HCT116 (cell line): ENCODE measurements at regions not wholly inside any gene's neighbourhood (a gene's known extent, or its start where the extent isn't known, plus 50 kb on each side); places are given as distances from the start of the nearest gene placed in this dataset.

Experiments used
- ATAC-seq: fragments of 200-7000 bp; cut with Tn5 transposase; 2 replicates; pipeline ENCODE4 v1.9.1; 2020; ENCODE audit warnings: mild to moderate bottlenecking, moderate library complexity
- BruUV-seq: library from RNA; stranded (reverse); fragments of 400-500 nt; replicated peaks from 2 replicates; lab custom pipeline; 2021; lab: Mats Ljungman, UMichigan
- CTCF ChIA-PET: fragments of 300-600 bp; sonication (Branson Sonifier 250); formaldehyde crosslinking; loops from one replicate; lab custom pipeline; 2021; ENCODE audit warnings: antibody characterized with exemption; lab: Charles Lee
- POLR2A ChIA-PET: fragments of 300-600, 350-600 bp; sonication (Branson Sonifier 250); formaldehyde crosslinking; loops from one replicate; lab custom pipeline; 2021; ENCODE audit warnings: antibody characterized with exemption; lab: Charles Lee
- RAD21 ChIA-PET, 2 experiments: fragments of 300-600 bp; sonication (Branson Sonifier 250); formaldehyde crosslinking; loops; one replicate each; lab custom pipeline; 2023; ENCODE audit warnings: low total read pairs in 2 of 2; ENCODE audit not compliant: uncharacterized antibody in 2 of 2, unreplicated experiment in 2 of 2, low non-redundant PET in 1 of 2; lab: Charles Lee
- DNase-seq: peaks from one replicate; pipeline ENCODE4 v3.0.0-alpha.2; 2010; ENCODE audit warnings: low read depth, low spot score
- H2AFZ ChIP-seq: fragments of 200-600 bp; shearing (Covaris generic), sonication (generic); 2 replicates; pipeline ENCODE4 v1.6.1; 2017; ENCODE audit warnings: low read depth, mixed run types, mixed read lengths, antibody characterized with exemption, low read length; ENCODE audit not compliant: poor library complexity, severe bottlenecking
- H3K27ac ChIP-seq: 2 replicates; pipeline ENCODE4 v1.5.1; 2012; ENCODE audit warnings: low read depth, low read length
- H3K27me3 ChIP-seq: fragments of 200-600 bp; sonication (generic); 2 replicates; pipeline ENCODE4 v1.6.1; 2016; ENCODE audit warnings: mixed run types, low read length, mixed read lengths; ENCODE audit not compliant: insufficient read depth
- H3K36me3 ChIP-seq, 2 experiments: fragments of 200-500 bp in 1 of 2; fragments of 200-600 bp in 1 of 2; sonication (Bioruptor generic) in 1 of 2; sonication (generic) in 1 of 2; 2 replicates each; pipeline versions ENCODE4 v1.5.1 to v1.6.1; 2014 to 2016; ENCODE audit warnings: low read length in 2 of 2, inconsistent platforms in 1 of 2, mixed read lengths in 1 of 2, mixed run types in 1 of 2; ENCODE audit not compliant: insufficient read depth in 2 of 2, control insufficient read depth in 1 of 2
- H3K4me1 ChIP-seq, 2 experiments: fragments of 200-600 bp in 1 of 2; sonication (generic) in 1 of 2; 2 replicates each; pipeline versions ENCODE4 v1.5.1 to v1.6.1; 2012 to 2017; ENCODE audit warnings: low read length in 2 of 2, inconsistent platforms in 1 of 2, mild to moderate bottlenecking in 1 of 2, mixed read lengths in 1 of 2, mixed run types in 1 of 2, moderate library complexity in 1 of 2; ENCODE audit not compliant: insufficient read depth in 2 of 2, control insufficient read depth in 1 of 2
- H3K4me2 ChIP-seq: fragments of 200-600 bp; sonication (generic); 2 replicates; pipeline ENCODE4 v1.6.1; 2017; ENCODE audit warnings: mixed run types, low read length, mixed read lengths
- H3K4me3 ChIP-seq, 2 experiments: fragments of 200-600 bp in 1 of 2; sonication (generic) in 1 of 2; replicated peaks in 1 of 2; 2 replicates each; pipeline ENCODE4 v1.5.1; 2011 to 2016; ENCODE audit warnings: low read length in 2 of 2, control low read depth in 1 of 2, low read depth in 1 of 2, mild to moderate bottlenecking in 1 of 2, mixed read lengths in 1 of 2, mixed run types in 1 of 2
- H3K79me2 ChIP-seq: fragments of 200-600 bp; sonication (generic); 2 replicates; pipeline ENCODE4 v1.6.1; 2017; ENCODE audit warnings: mild to moderate bottlenecking, mixed run types, low read length, moderate library complexity, mixed read lengths; ENCODE audit not compliant: insufficient read depth
- H3K9ac ChIP-seq: fragments of 200-600 bp; sonication (generic); 2 replicates; pipeline ENCODE4 v1.6.1; 2016; ENCODE audit warnings: low read length, mixed read lengths
- H3K9me2 ChIP-seq: fragments of 200-600 bp; sonication (generic), shearing (Covaris generic); 2 replicates; pipeline ENCODE4 v1.6.1; 2017; ENCODE audit warnings: mixed run types, mild to moderate bottlenecking, moderate library complexity; ENCODE audit not compliant: insufficient read depth
- H3K9me3 ChIP-seq, 2 experiments: fragments of 200-500 bp in 1 of 2; fragments of 200-600 bp in 1 of 2; sonication (Bioruptor generic) in 1 of 2; sonication (generic) in 1 of 2; 2 replicates each; pipeline ENCODE4 v1.6.1; 2014 to 2017; ENCODE audit warnings: low read length in 2 of 2, mixed read lengths in 2 of 2, inconsistent platforms in 1 of 2, low read depth in 1 of 2, mild to moderate bottlenecking in 1 of 2, mixed run types in 1 of 2, moderate library complexity in 1 of 2; ENCODE audit not compliant: control insufficient read depth in 1 of 2, insufficient read depth in 1 of 2
- H4K20me1 ChIP-seq: fragments of 200-600 bp; sonication (generic), shearing (Covaris generic); 2 replicates; pipeline ENCODE4 v1.6.1; 2017; ENCODE audit warnings: mixed run types, mild to moderate bottlenecking, moderate library complexity; ENCODE audit not compliant: insufficient read depth
- CEBPB ChIP-seq: IDR thresholded peaks from 2 replicates; pipeline ENCODE4 v1.6.1; 2012; ENCODE audit warnings: low read depth
- EZH2 ChIP-seq: fragments of 200-600 bp; sonication (generic); IDR thresholded peaks from 2 replicates; pipeline ENCODE4 v1.6.1; 2017; ENCODE audit warnings: antibody characterized with exemption, mixed run types
- FOSL1 ChIP-seq: IDR thresholded peaks from 2 replicates; pipeline ENCODE4 v1.6.1; 2012; ENCODE audit warnings: low read depth
- RAD21 ChIP-seq: IDR thresholded peaks from 2 replicates; pipeline ENCODE4 v1.6.1; 2012; ENCODE audit warnings: low read depth, mild to moderate bottlenecking
- SP1 ChIP-seq: IDR thresholded peaks from 2 replicates; pipeline ENCODE4 v1.6.1; 2012; ENCODE audit warnings: low read depth
- SRF ChIP-seq: IDR thresholded peaks from 2 replicates; pipeline ENCODE4 v1.6.1; 2012; ENCODE audit warnings: low read depth
- YY1 ChIP-seq: IDR thresholded peaks from 2 replicates; pipeline ENCODE4 v1.6.1; 2011; ENCODE audit warnings: low read length, low read depth, moderate library complexity, mild to moderate bottlenecking; ENCODE audit not compliant: insufficient replicate concordance; ENCODE audit errors: extremely low read depth
- intact Hi-C: fragments of 100-400 bp; cut with micrococcal nuclease; formaldehyde crosslinking; loops from 2 replicates; pipeline ENCODE4 v1.10.0; 2022

DNA sequence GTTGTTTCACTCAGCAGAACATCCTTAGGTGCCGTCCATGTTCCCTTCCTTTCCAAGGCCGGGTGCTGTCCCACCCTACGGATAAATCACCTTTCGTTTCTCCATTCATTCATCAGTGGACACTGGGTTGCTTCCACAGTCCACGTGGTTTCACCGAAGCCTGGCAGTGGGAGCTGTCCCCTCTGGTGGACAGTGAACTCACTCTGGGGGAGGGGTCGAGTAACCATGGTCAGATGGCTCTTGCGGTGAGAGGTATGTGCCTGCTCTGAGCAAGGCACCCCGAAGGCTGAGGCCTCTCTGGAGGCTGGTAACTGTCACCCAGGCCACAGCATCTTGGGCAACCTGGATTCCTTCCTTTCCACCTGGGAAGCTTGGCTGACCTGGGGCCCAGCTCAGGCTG lies 61.5 kb upstream of the TWIST2 start:
- no peak overlapping the region for H3K4me2 ChIP-seq
- H3K27ac ChIP-seq: no peak overlapping the region
- no peak for DNase-seq
- TF ChIP-seq YY1: no peak
- TF ChIP-seq FOSL1: no peak
- TF ChIP-seq SRF: no peak
- no peak for TF ChIP-seq CEBPB
- no peaks in the 10 kb centered on the region for H3K9me2 ChIP-seq
- no peak overlapping the region for H3K9ac ChIP-seq
- H3K9me3 ChIP-seq: no peaks in the 10 kb centered on the region
- H3K27me3 ChIP-seq: no peaks in the 10 kb centered on the region
- ChIA-PET CTCF (no interaction called here), RAD21 (no interaction called here), POLR2A (no interaction called here)
- BruUV-seq: no TSS peak
- ATAC-seq: no peak
- H2AFZ ChIP-seq: no peak overlapping the region
- H3K36me3 ChIP-seq: no peaks in the 10 kb centered on the region
- no peaks in the 10 kb centered on the region for H4K20me1 ChIP-seq
- intact Hi-C loops: no loop called here
- no peaks in the 10 kb centered on the region for H3K79me2 ChIP-seq
- H3K4me1 ChIP-seq: peaks cover 0 to 7% of the 10 kb centered on the region in 2 experiments; a peak in 1 of 4 replicates
- H3K4me3 ChIP-seq: no peak overlapping the region

DNA sequence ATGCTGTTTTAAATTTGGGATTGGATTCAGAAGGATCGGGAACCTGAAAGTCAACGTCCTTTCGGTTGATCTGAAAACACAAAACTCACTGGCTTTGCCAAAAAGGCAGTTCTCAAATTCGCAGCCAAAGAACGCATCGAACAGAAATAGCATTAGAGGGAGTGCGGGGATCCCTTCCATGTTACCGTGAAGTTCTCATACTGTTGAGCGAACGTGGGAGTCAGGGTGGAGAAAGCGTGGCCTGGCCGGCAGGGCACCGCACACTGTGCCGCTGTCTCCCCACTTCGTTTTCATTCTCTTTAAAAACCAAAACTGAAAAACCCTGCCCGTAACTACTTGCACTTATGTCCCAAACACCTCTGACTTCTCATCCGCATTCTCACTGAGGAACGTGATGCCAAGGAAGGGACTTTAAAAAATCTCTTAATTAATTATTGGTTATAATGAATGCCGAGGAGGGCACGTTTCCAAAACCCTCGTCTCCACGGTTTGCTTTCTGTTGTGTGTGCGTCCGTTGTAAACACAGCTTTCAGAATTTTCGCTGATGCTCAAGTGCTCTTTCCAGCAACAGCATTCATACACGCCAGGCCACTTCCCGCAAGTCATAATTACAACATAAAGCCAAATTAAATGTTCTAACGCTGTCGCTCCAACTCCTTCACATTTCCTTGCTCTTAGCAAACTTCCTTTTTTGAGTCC lies 60.9 kb upstream of the TWIST2 start:
- ATAC-seq (no peak), DNase-seq (no peak)
- no peaks in the 10 kb centered on the region for H3K36me3 ChIP-seq
- no peaks in the 10 kb centered on the region for H4K20me1 ChIP-seq
- H3K9me3 ChIP-seq: no peaks in the 10 kb centered on the region
- no peaks in the 10 kb centered on the region for H3K79me2 ChIP-seq
- no peak overlapping the region for H2AFZ ChIP-seq
- no peak overlapping the region for H3K4me2 ChIP-seq
- no TSS peak for BruUV-seq
- CTCF ChIA-PET: interaction anchor here (1.6 kb wide), 1 partner anchor 273 kb away, joined by 7 read pairs; no protein-coding TSS in a partner anchor
- no peaks in the 10 kb centered on the region for H3K27me3 ChIP-seq
- no peaks in the 10 kb centered on the region for H3K9me2 ChIP-seq
- no peak overlapping the region for H3K9ac ChIP-seq
- TF ChIP-seq EZH2: no peak
- TF ChIP-seq FOSL1: no peak
- no peak for TF ChIP-seq SP1
- no peak for TF ChIP-seq RAD21
- no peak overlapping the region for H3K4me3 ChIP-seq
- H3K27ac ChIP-seq: no peak overlapping the region
- intact Hi-C loops: no loop called here
- RAD21 ChIA-PET: no interaction called here
- peaks cover 0 to 7% of the 10 kb centered on the region in 2 experiments; a peak in 1 of 4 replicates for H3K4me1 ChIP-seq
- POLR2A ChIA-PET: no interaction called here
